Natural killer cell (primary cell): ENCODE measurements at regions not wholly inside any gene's neighbourhood (a gene's known extent, or its start where the extent isn't known, plus 50 kb on each side); places are given as distances from the start of the nearest gene placed in this dataset.

Experiments
- ATAC-seq, 3 donors: fragments of 150-1000 bp in 2 of 3; fragments of 200-7000 bp in 1 of 3; cut with Tn5 transposase; 1 replicate in 1 of 3; 2 replicates in 2 of 3; pipeline ENCODE4 v1.10.0; 2021; ENCODE audit warnings: mild to moderate bottlenecking in 2 of 3, moderate library complexity in 2 of 3
- DNase-seq, 2 donors: peaks; one replicate each; pipeline versions ENCODE4 v3.0.0 to v3.0.0-alpha.2; 2013 to 2021; ENCODE audit warnings: mixed read lengths in 1 of 2
- H3K27ac ChIP-seq: one replicate; pipeline ENCODE4 v1.5.1; 2013; ENCODE audit warnings: mild to moderate bottlenecking, low read length
- H3K27me3 ChIP-seq: one replicate; pipeline ENCODE4 v1.6.1; 2013; ENCODE audit warnings: low read length; ENCODE audit not compliant: control insufficient read depth, insufficient read depth
- H3K36me3 ChIP-seq: one replicate; pipeline ENCODE4 v1.6.1; 2013; ENCODE audit warnings: low read length; ENCODE audit not compliant: control insufficient read depth, insufficient read depth
- H3K4me1 ChIP-seq: one replicate; pipeline ENCODE4 v1.6.1; 2013; ENCODE audit warnings: low read length; ENCODE audit not compliant: control insufficient read depth, insufficient read depth
- H3K4me3 ChIP-seq: one replicate; pipeline ENCODE4 v1.5.1; 2013; ENCODE audit warnings: low read length
- H3K9me3 ChIP-seq: one replicate; pipeline ENCODE4 v1.6.1; 2013; ENCODE audit warnings: low read length; ENCODE audit not compliant: control insufficient read depth, insufficient read depth
- H3K27ac Mint-ChIP-seq, 2 donors: one replicate each; pipeline ENCODE4 v1.8.0; 2022; ENCODE audit warnings: mild to moderate bottlenecking in 2 of 2, mixed read lengths in 2 of 2, moderate library complexity in 1 of 2
- H3K27me3 Mint-ChIP-seq, 2 donors: one replicate each; pipeline ENCODE4 v1.8.0; 2022; ENCODE audit warnings: low read depth in 2 of 2, mixed read lengths in 2 of 2
- H3K36me3 Mint-ChIP-seq: one replicate; pipeline ENCODE4 v1.8.0; 2022; ENCODE audit warnings: mixed read lengths
- H3K4me1 Mint-ChIP-seq, 2 donors: one replicate each; pipeline ENCODE4 v1.8.0; 2022; ENCODE audit warnings: mixed read lengths in 2 of 2
- H3K4me3 Mint-ChIP-seq: one replicate; pipeline ENCODE4 v1.8.0; 2022; ENCODE audit warnings: mild to moderate bottlenecking, moderate library complexity, mixed read lengths
- H3K9me3 Mint-ChIP-seq, 2 donors: one replicate each; pipeline ENCODE4 v1.8.0; 2022; ENCODE audit warnings: mixed read lengths in 2 of 2
- CTCF ChIP-seq: fragments of 200-600 bp; IDR thresholded peaks from one replicate; pipeline ENCODE4 v1.8.0; 2022; ENCODE audit warnings: antibody characterized with exemption
- WGBS: methylation state at CpG from one replicate; pipeline ENCODE4 v1.1.7; 2013; ENCODE audit warnings: missing lambda C conversion rate; ENCODE audit not compliant: insufficient coverage; 5-methylcytosine and 5-hydroxymethylcytosine counted together
- intact Hi-C: fragments of 100-400 bp; cut with micrococcal nuclease; formaldehyde crosslinking; loops from one replicate; pipeline ENCODE4 v1.14.2; 2022

- Mint-ChIP-seq H3K27ac (no peak overlapping the region), H3K27me3 (no peaks in the 10 kb centered on the region), H3K36me3 (no peaks in the 10 kb centered on the region), H3K4me1 (no peaks in the 10 kb centered on the region), H3K9me3 (peaks cover 3 to 11% of the 10 kb centered on the region in 2 donors), H3K4me3 (no peak overlapping the region)
- Histone ChIP-seq H3K9me3 (no peaks in the 10 kb centered on the region), H3K27ac (no peak overlapping the region), H3K27me3 (no peaks in the 10 kb centered on the region), H3K4me1 (no peaks in the 10 kb centered on the region), H3K4me3 (no peak overlapping the region), H3K36me3 (no peaks in the 10 kb centered on the region)
- ATAC-seq (no peak), DNase-seq (no peak)
- 81% methylated on average over 3 of the region's 3 CpGs for WGBS
- no peak for TF ChIP-seq CTCF
- intact Hi-C loops, result no loop called here
These were observed 214.8 kb downstream of the MC4R start for GRCh38 chr18:60157810-60158209.

- Histone ChIP-seq H3K4me3 (no peak overlapping the region), H3K36me3 (no peaks in the 10 kb centered on the region), H3K27me3 (no peaks in the 10 kb centered on the region), H3K27ac (no peak overlapping the region), H3K9me3 (no peaks in the 10 kb centered on the region), H3K4me1 (no peaks in the 10 kb centered on the region)
- H3K27ac Mint-ChIP-seq, result no peak overlapping the region
- no peaks in the 10 kb centered on the region for H3K4me1 Mint-ChIP-seq
- DNase-seq (no peak), ATAC-seq (no peak)
- 87% methylated on average over 3 of the region's 3 CpGs for WGBS
- peaks cover 3 to 12% of the 10 kb centered on the region in 2 donors for H3K9me3 Mint-ChIP-seq
- no peak overlapping the region for H3K4me3 Mint-ChIP-seq
- no peak for TF ChIP-seq CTCF
- H3K36me3 Mint-ChIP-seq, result no peaks in the 10 kb centered on the region
- H3K27me3 Mint-ChIP-seq, result no peaks in the 10 kb centered on the region
- intact Hi-C loops, result no loop called here
These were observed 219.2 kb downstream of the MC4R start for GRCh38 chr18:60153376-60153775.

- Mint-ChIP-seq H3K27me3 (no peaks in the 10 kb centered on the region), H3K4me1 (no peaks in the 10 kb centered on the region)
- WGBS, result 94% methylated on average over 5 of the region's 5 CpGs
These were observed 223.3 kb downstream of the MC4R start for GRCh38 chr18:60149316-60149715.

More at GRCh38 chr18:60149316-60149715, 223.3 kb downstream of the MC4R start:
- H3K4me3 Mint-ChIP-seq, result no peak overlapping the region
- TF ChIP-seq CTCF, result no peak
- ATAC-seq, result no peak
- no peak for DNase-seq
- intact Hi-C loops, result no loop called here
- Histone ChIP-seq H3K4me3 (no peak overlapping the region), H3K9me3 (no peaks in the 10 kb centered on the region), H3K27me3 (no peaks in the 10 kb centered on the region), H3K27ac (no peak overlapping the region), H3K4me1 (no peaks in the 10 kb centered on the region), H3K36me3 (no peaks in the 10 kb centered on the region)
- peaks cover 3 to 10% of the 10 kb centered on the region in 2 donors for H3K9me3 Mint-ChIP-seq
- no peak overlapping the region for H3K27ac Mint-ChIP-seq
- H3K36me3 Mint-ChIP-seq, result no peaks in the 10 kb centered on the region
